ENCODE measurements at regions not wholly inside any gene's neighbourhood (a gene's known extent, or its start where the extent isn't known, plus 50 kb on each side); places are given as distances from the start of the nearest gene placed in this dataset.

DNA sequence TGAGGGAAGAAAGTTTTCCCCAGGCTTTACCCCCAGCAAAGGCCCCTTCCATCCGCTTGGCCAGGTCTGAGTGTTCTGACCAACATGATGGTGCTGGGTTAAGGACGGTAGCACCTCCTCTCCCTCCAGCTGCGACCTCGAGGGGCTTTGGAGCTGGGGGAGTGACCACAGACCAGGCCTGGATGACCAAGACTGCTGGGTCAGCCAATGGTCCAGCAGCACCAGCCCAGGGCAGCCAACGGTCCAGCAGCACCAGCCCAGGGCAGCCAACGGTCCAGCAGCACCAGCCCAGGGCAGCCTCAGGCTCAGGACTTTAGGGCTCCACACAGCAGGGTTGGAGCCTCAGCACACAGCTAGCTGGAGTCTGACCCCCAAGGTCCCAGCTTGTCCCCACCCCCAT, 57.2 kb upstream of the CNOT6 start (continued):
- TF ChIP-seq SMAD4 (CRISPR knock-in tag; IDR thresholded peaks at IDR 0.05) (no peak), NFYB (CRISPR knock-in tag; conservative IDR thresholded peaks at IDR 0.05; ENCODE audit: low read depth) (no peak), TCF7 (CRISPR knock-in tag; IDR thresholded peaks at IDR 0.05; ENCODE audit: low read depth) (no peak)
- TF ChIP-seq, protein P1, sequence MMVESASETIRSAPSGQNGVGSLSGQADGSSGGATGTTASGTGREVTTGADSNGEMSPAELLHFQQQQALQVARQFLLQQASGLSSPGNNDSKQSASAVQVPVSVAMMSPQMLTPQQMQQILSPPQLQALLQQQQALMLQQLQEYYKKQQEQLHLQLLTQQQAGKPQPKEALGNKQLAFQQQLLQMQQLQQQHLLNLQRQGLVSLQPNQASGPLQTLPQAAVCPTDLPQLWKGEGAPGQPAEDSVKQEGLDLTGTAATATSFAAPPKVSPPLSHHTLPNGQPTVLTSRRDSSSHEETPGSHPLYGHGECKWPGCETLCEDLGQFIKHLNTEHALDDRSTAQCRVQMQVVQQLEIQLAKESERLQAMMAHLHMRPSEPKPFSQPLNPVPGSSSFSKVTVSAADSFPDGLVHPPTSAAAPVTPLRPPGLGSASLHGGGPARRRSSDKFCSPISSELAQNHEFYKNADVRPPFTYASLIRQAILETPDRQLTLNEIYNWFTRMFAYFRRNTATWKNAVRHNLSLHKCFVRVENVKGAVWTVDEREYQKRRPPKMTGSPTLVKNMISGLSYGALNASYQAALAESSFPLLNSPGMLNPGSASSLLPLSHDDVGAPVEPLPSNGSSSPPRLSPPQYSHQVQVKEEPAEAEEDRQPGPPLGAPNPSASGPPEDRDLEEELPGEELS (CRISPR knock-in tag; IDR thresholded peaks at IDR 0.05): no peak

DNA sequence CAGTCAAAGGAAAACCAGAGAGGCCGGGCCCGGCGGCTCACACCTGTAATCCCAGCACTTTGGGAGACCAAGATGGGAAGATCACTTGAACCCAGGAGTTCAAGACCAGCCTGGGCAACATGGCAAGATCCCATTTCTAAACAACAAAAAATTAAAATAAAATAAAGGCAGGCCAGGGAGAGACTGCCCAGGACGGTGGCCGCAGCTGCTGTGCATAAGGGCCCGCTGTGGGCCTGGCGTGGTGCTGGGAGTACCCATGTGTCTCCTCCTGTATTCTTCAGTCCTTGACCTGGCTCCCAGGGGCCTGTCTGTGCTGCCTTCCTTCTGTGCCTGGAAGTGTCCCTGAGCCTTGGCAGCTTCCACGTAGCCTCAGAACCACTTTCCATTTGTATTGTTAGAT, 56.8 kb upstream of the CNOT6 start:
- no peak for TF ChIP-seq CBFB (CRISPR knock-in tag; IDR thresholded peaks at IDR 0.05; ENCODE audit: low read depth)
- TF ChIP-seq, protein P2, sequence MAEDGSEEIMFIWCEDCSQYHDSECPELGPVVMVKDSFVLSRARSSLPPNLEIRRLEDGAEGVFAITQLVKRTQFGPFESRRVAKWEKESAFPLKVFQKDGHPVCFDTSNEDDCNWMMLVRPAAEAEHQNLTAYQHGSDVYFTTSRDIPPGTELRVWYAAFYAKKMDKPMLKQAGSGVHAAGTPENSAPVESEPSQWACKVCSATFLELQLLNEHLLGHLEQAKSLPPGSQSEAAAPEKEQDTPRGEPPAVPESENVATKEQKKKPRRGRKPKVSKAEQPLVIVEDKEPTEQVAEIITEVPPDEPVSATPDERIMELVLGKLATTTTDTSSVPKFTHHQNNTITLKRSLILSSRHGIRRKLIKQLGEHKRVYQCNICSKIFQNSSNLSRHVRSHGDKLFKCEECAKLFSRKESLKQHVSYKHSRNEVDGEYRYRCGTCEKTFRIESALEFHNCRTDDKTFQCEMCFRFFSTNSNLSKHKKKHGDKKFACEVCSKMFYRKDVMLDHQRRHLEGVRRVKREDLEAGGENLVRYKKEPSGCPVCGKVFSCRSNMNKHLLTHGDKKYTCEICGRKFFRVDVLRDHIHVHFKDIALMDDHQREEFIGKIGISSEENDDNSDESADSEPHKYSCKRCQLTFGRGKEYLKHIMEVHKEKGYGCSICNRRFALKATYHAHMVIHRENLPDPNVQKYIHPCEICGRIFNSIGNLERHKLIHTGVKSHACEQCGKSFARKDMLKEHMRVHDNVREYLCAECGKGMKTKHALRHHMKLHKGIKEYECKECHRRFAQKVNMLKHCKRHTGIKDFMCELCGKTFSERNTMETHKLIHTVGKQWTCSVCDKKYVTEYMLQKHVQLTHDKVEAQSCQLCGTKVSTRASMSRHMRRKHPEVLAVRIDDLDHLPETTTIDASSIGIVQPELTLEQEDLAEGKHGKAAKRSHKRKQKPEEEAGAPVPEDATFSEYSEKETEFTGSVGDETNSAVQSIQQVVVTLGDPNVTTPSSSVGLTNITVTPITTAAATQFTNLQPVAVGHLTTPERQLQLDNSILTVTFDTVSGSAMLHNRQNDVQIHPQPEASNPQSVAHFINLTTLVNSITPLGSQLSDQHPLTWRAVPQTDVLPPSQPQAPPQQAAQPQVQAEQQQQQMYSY (CRISPR knock-in tag; IDR thresholded peaks at IDR 0.05): no peak
- TF ChIP-seq, protein P3, sequence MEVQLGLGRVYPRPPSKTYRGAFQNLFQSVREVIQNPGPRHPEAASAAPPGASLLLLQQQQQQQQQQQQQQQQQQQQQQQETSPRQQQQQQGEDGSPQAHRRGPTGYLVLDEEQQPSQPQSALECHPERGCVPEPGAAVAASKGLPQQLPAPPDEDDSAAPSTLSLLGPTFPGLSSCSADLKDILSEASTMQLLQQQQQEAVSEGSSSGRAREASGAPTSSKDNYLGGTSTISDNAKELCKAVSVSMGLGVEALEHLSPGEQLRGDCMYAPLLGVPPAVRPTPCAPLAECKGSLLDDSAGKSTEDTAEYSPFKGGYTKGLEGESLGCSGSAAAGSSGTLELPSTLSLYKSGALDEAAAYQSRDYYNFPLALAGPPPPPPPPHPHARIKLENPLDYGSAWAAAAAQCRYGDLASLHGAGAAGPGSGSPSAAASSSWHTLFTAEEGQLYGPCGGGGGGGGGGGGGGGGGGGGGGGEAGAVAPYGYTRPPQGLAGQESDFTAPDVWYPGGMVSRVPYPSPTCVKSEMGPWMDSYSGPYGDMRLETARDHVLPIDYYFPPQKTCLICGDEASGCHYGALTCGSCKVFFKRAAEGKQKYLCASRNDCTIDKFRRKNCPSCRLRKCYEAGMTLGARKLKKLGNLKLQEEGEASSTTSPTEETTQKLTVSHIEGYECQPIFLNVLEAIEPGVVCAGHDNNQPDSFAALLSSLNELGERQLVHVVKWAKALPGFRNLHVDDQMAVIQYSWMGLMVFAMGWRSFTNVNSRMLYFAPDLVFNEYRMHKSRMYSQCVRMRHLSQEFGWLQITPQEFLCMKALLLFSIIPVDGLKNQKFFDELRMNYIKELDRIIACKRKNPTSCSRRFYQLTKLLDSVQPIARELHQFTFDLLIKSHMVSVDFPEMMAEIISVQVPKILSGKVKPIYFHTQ (CRISPR knock-in tag; IDR thresholded peaks at IDR 0.05): no peak
- TF ChIP-seq CREB1 (CRISPR knock-in tag; IDR thresholded peaks at IDR 0.05): no peak
- no peak for TF ChIP-seq ELF4 (CRISPR knock-in tag; IDR thresholded peaks at IDR 0.05; ENCODE audit: low read depth)
- TF ChIP-seq RELA (CRISPR knock-in tag; IDR thresholded peaks at IDR 0.05; ENCODE audit: borderline replicate concordance): no peak
- TF ChIP-seq SP1 (CRISPR knock-in tag; conservative IDR thresholded peaks at IDR 0.05): no peak
- no peak for TF ChIP-seq GTF2I (CRISPR knock-in tag; conservative IDR thresholded peaks at IDR 0.05)
- TF ChIP-seq, protein P4, sequence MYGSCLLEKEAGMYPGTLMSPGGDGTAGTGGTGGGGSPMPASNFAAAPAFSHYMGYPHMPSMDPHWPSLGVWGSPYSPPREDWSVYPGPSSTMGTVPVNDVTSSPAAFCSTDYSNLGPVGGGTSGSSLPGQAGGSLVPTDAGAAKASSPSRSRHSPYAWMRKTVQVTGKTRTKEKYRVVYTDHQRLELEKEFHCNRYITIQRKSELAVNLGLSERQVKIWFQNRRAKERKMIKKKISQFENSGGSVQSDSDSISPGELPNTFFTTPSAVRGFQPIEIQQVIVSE (CRISPR knock-in tag; IDR thresholded peaks at IDR 0.05; ENCODE audit: borderline replicate concordance): no peak
- no peak for TF ChIP-seq ZNF671 (CRISPR knock-in tag; IDR thresholded peaks at IDR 0.05)
- TF ChIP-seq, protein P5, sequence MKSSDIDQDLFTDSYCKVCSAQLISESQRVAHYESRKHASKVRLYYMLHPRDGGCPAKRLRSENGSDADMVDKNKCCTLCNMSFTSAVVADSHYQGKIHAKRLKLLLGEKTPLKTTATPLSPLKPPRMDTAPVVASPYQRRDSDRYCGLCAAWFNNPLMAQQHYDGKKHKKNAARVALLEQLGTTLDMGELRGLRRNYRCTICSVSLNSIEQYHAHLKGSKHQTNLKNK (CRISPR knock-in tag; IDR thresholded peaks at IDR 0.05): no peak
- TF ChIP-seq, protein P6, sequence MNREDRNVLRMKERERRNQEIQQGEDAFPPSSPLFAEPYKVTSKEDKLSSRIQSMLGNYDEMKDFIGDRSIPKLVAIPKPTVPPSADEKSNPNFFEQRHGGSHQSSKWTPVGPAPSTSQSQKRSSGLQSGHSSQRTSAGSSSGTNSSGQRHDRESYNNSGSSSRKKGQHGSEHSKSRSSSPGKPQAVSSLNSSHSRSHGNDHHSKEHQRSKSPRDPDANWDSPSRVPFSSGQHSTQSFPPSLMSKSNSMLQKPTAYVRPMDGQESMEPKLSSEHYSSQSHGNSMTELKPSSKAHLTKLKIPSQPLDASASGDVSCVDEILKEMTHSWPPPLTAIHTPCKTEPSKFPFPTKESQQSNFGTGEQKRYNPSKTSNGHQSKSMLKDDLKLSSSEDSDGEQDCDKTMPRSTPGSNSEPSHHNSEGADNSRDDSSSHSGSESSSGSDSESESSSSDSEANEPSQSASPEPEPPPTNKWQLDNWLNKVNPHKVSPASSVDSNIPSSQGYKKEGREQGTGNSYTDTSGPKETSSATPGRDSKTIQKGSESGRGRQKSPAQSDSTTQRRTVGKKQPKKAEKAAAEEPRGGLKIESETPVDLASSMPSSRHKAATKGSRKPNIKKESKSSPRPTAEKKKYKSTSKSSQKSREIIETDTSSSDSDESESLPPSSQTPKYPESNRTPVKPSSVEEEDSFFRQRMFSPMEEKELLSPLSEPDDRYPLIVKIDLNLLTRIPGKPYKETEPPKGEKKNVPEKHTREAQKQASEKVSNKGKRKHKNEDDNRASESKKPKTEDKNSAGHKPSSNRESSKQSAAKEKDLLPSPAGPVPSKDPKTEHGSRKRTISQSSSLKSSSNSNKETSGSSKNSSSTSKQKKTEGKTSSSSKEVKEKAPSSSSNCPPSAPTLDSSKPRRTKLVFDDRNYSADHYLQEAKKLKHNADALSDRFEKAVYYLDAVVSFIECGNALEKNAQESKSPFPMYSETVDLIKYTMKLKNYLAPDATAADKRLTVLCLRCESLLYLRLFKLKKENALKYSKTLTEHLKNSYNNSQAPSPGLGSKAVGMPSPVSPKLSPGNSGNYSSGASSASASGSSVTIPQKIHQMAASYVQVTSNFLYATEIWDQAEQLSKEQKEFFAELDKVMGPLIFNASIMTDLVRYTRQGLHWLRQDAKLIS (CRISPR knock-in tag; IDR thresholded peaks at IDR 0.05; ENCODE audit: borderline replicate concordance): no peak
- DNase-seq (ENCODE audit: low spot score) (no peak), ATAC-seq (no peak)
- H3K4me3 Mint-ChIP-seq: no peak overlapping the region
- H3K27me3 Mint-ChIP-seq (ENCODE audit: low read depth): no peaks in the 10 kb centered on the region
- ChIA-PET POLR2A (no interaction called here), CTCF (no interaction called here)
- H3K9me3 Mint-ChIP-seq: peaks cover 12% of the 10 kb centered on the region
- peaks cover 9% of the 10 kb centered on the region for H3K36me3 Mint-ChIP-seq
- H3K4me1 Mint-ChIP-seq: peaks cover 6% of the 10 kb centered on the region; the same call in 1 of the 2 replicates
- H3K27ac Mint-ChIP-seq: no peak overlapping the region

All from WTC11 (cell line).